IMR-90 (cell line): ENCODE measurements at regions not wholly inside any gene's neighbourhood (a gene's known extent, or its start where the extent isn't known, plus 50 kb on each side); places are given as distances from the start of the nearest gene placed in this dataset.

Experiments
- ATAC-seq: fragments of 200-7000 bp; cut with Tn5 transposase; 2 replicates; pipeline ENCODE4 v1.9.1; 2020; ENCODE audit warnings: low read depth, mild to moderate bottlenecking, moderate library complexity
- BruUV-seq: library from RNA; stranded (reverse); fragments of 400-500 nt; replicated peaks from 2 replicates; lab custom pipeline; 2021; lab: Mats Ljungman, UMichigan
- CTCF ChIA-PET: fragments of 300-600 bp; formaldehyde crosslinking; extraction: SDS; loops from one replicate; lab custom pipeline; 2021; ENCODE audit warnings: antibody characterized with exemption; lab: Yijun Ruan, JAX
- POLR2A ChIA-PET: fragments of 300-600 bp; sonication (Branson Sonifier 250); formaldehyde crosslinking; loops from one replicate; lab custom pipeline; 2022; ENCODE audit warnings: antibody characterized with exemption; ENCODE audit not compliant: unreplicated experiment; lab: Charles Lee
- DNase-seq: peaks from one replicate; pipeline ENCODE4 v3.0.0; 2013
- H2AFZ ChIP-seq: replicated peaks from 2 replicates; pipeline ENCODE3; 2013; ENCODE audit warnings: low read length, mild to moderate bottlenecking; ENCODE audit not compliant: poor library complexity
- H2AK5ac ChIP-seq: 2 replicates; pipeline ENCODE4 v1.6.1; 2013; ENCODE audit warnings: low read depth, low read length, inconsistent platforms
- H2AK9ac ChIP-seq: replicated peaks from 2 replicates; pipeline ENCODE3; 2013; ENCODE audit warnings: mild to moderate bottlenecking, low read depth, low read length, moderate library complexity; ENCODE audit not compliant: poor library complexity
- H2BK120ac ChIP-seq: 2 replicates; pipeline ENCODE4 v1.6.1; 2013; ENCODE audit warnings: low read depth, low read length, inconsistent platforms
- H2BK15ac ChIP-seq: 3 replicates; pipeline ENCODE4 v1.6.1; 2013; ENCODE audit warnings: low read depth, low read length, inconsistent platforms
- H2BK20ac ChIP-seq: 2 replicates; pipeline ENCODE4 v1.6.1; 2013; ENCODE audit warnings: low read depth, mild to moderate bottlenecking, inconsistent platforms, low read length, moderate library complexity
- H2BK5ac ChIP-seq: 2 replicates; pipeline ENCODE4 v1.6.1; 2013; ENCODE audit warnings: mild to moderate bottlenecking, low read depth, low read length, inconsistent platforms; ENCODE audit not compliant: poor library complexity, severe bottlenecking
- H3K14ac ChIP-seq: replicated peaks from 2 replicates; pipeline ENCODE4 v1.6.1; 2013; ENCODE audit warnings: low read depth, low read length, inconsistent platforms
- H3K18ac ChIP-seq: 2 replicates; pipeline ENCODE4 v1.6.1; 2013; ENCODE audit warnings: low read depth, low read length, control low read depth
- H3K23ac ChIP-seq: 2 replicates; pipeline ENCODE4 v1.6.1; 2013; ENCODE audit warnings: low read depth, low read length, inconsistent platforms
- H3K27ac ChIP-seq: 2 replicates; pipeline ENCODE4 v1.5.1; 2013; ENCODE audit warnings: mild to moderate bottlenecking, control low read depth, low read length; ENCODE audit not compliant: insufficient read depth
- H3K27me3 ChIP-seq: 2 replicates; pipeline ENCODE4 v1.6.1; 2013; ENCODE audit warnings: low read length; ENCODE audit not compliant: control insufficient read depth, insufficient read depth
- H3K36me3 ChIP-seq: 2 replicates; pipeline ENCODE4 v1.6.1; 2013; ENCODE audit warnings: low read length, mixed read lengths; ENCODE audit not compliant: control insufficient read depth, insufficient read depth
- H3K4ac ChIP-seq: 2 replicates; pipeline ENCODE4 v1.6.1; 2013; ENCODE audit warnings: low read depth, low read length, inconsistent platforms
- H3K4me1 ChIP-seq: 2 replicates; pipeline ENCODE4 v1.6.1; 2013; ENCODE audit warnings: low read length, mixed read lengths; ENCODE audit not compliant: control insufficient read depth, insufficient read depth
- H3K4me2 ChIP-seq: 2 replicates; pipeline ENCODE4 v1.6.1; 2013; ENCODE audit warnings: low read depth, mild to moderate bottlenecking, control low read depth, low read length, moderate library complexity
- H3K4me3 ChIP-seq: 2 replicates; pipeline ENCODE4 v1.5.1; 2013; ENCODE audit warnings: low read depth, mild to moderate bottlenecking, control low read depth, low read length, moderate library complexity; ENCODE audit not compliant: insufficient read depth
- H3K56ac ChIP-seq: 2 replicates; pipeline ENCODE4 v1.6.1; 2013; ENCODE audit warnings: low read length, inconsistent platforms; ENCODE audit not compliant: insufficient read depth; ENCODE audit errors: extremely low read depth
- H3K79me1 ChIP-seq, 2 experiments: 2 replicates each; pipeline ENCODE4 v1.6.1; 2013; ENCODE audit warnings: low read length in 2 of 2, inconsistent platforms in 1 of 2, low read depth in 1 of 2
- H3K9ac ChIP-seq: 2 replicates; pipeline ENCODE4 v1.6.1; 2013; ENCODE audit warnings: low read depth, low read length, control low read depth
- H3K9me1 ChIP-seq: 2 replicates; pipeline ENCODE4 v1.6.1; 2013; ENCODE audit warnings: low read length, inconsistent platforms; ENCODE audit not compliant: insufficient read depth
- H3K9me3 ChIP-seq: 2 replicates; pipeline ENCODE4 v1.6.1; 2013; ENCODE audit warnings: low read length; ENCODE audit not compliant: control insufficient read depth, insufficient read depth
- H4K20me1 ChIP-seq: 2 replicates; pipeline ENCODE4 v1.6.1; 2013; ENCODE audit warnings: low read length, inconsistent platforms; ENCODE audit not compliant: insufficient read depth
- H4K5ac ChIP-seq: 2 replicates; pipeline ENCODE4 v1.6.1; 2013; ENCODE audit warnings: mild to moderate bottlenecking, low read depth, low read length, control low read depth
- H4K8ac ChIP-seq, 2 experiments: 2 replicates each; pipeline ENCODE4 v1.6.1; 2013; ENCODE audit warnings: low read depth in 2 of 2, low read length in 2 of 2, control low read depth in 1 of 2, inconsistent platforms in 1 of 2
- H4K91ac ChIP-seq: 2 replicates; pipeline ENCODE4 v1.6.1; 2013; ENCODE audit warnings: low read depth, low read length, inconsistent platforms; ENCODE audit not compliant: insufficient read depth
- CEBPB ChIP-seq: IDR thresholded peaks from 2 replicates; pipeline ENCODE4 v1.6.1; 2012; ENCODE audit warnings: low read depth, low read length, improper control_type of control experiment
- CHD1 ChIP-seq: IDR thresholded peaks from 2 replicates; pipeline ENCODE4 v1.6.1; 2012; ENCODE audit warnings: low read depth, low read length, improper control_type of control experiment
- FOS ChIP-seq: fragments of 150-350 bp; IDR thresholded peaks from 2 replicates; pipeline ENCODE4 v1.6.1; 2016; ENCODE audit warnings: low read depth, low read length
- MAFK ChIP-seq: IDR thresholded peaks from 2 replicates; pipeline ENCODE4 v1.6.1; 2012; ENCODE audit warnings: low read depth, low read length, improper control_type of control experiment
- MAZ ChIP-seq: IDR thresholded peaks from 2 replicates; pipeline ENCODE4 v1.6.1; 2012; ENCODE audit warnings: low read depth, mild to moderate bottlenecking, low read length, improper control_type of control experiment, moderate library complexity, borderline replicate concordance
- NFE2L2 ChIP-seq: fragments of 150-350 bp; IDR thresholded peaks from 2 replicates; pipeline ENCODE4 v1.6.1; 2016; ENCODE audit warnings: low read depth, mild to moderate bottlenecking, low read length
- RAD21 ChIP-seq: IDR thresholded peaks from 2 replicates; pipeline ENCODE4 v1.6.1; 2012; ENCODE audit warnings: low read length, improper control_type of control experiment
- RCOR1 ChIP-seq: IDR thresholded peaks from 2 replicates; pipeline ENCODE4 v1.6.1; 2012; ENCODE audit warnings: mild to moderate bottlenecking, low read length, improper control_type of control experiment; ENCODE audit not compliant: insufficient replicate concordance
- RFX5 ChIP-seq: IDR thresholded peaks from 2 replicates; pipeline ENCODE4 v1.8.0; 2012; ENCODE audit warnings: low read depth, mild to moderate bottlenecking, low read length, moderate library complexity
- WGBS, 2 experiments: methylation state at CpG; one replicate each; pipeline versions ENCODE4 v1.1.5 to v1.1.7; 2013; ENCODE audit warnings: missing lambda C conversion rate in 2 of 2; ENCODE audit not compliant: insufficient read length in 1 of 2; ENCODE audit errors: extremely low coverage in 2 of 2; 5-methylcytosine and 5-hydroxymethylcytosine counted together
- dilution Hi-C: fragments of 300-500 bp; cut with HindIII; formaldehyde crosslinking; loops from one replicate; pipeline ENCODE4 v1.14.3; 2018; ENCODE audit warnings: low sequenced_read_pairs; ENCODE audit not compliant: unreplicated experiment
- in situ Hi-C: fragments of 300-500 bp; cut with MboI; formaldehyde crosslinking; loops from 3 replicates; pipeline ENCODE4 v1.14.3; 2019; ENCODE audit warnings: low sequenced_read_pairs, inconsistent platforms, mixed read lengths
- intact Hi-C: fragments of 100-400 bp; cut with micrococcal nuclease; formaldehyde crosslinking; loops from 2 replicates; pipeline ENCODE4 v1.10.0; 2022
- TF ChIP-seq, protein P1 (sequence below): fragments of 150-350 bp; IDR thresholded peaks from 2 replicates; pipeline ENCODE4 v1.6.1; 2017; ENCODE audit warnings: mild to moderate bottlenecking, antibody characterized with exemption, low read length, low read depth
- TF ChIP-seq, protein P2 (sequence below): conservative IDR thresholded peaks from 2 replicates; pipeline ENCODE4 v1.5.1; 2012; ENCODE audit warnings: mild to moderate bottlenecking, low read depth, low read length, improper control_type of control experiment

DNA sequence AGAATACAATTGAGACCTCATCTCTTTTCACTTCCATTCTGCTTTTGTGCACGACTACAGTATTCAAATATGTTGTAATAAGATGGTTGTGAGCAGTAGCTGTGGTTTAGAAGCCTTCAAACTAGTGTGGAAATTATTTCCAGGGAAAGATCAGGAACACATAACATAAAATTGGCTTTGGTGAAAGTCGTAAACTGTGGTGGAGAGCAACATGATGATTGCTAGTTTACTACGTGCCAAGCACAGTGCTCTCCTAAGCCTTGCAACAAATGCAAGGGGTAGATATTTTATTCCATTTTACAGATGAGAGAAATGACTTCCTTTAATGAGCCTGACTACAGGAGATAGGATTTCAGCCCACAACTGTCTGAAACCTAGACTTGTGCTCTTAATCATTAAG is 172.4 kb upstream of the LMNTD1 start:
- no peaks in the 10 kb centered on the region for H3K27me3 ChIP-seq
- 100% methylated on average over 1 of the region's 3 CpGs; no CpG with 5 or more reads in 1 of the 2 experiments for WGBS, 2 experiments
- H3K4me3 ChIP-seq, result no peak overlapping the region
- no peaks in the 10 kb centered on the region for H3K36me3 ChIP-seq
- no peaks in the 10 kb centered on the region for H3K9me1 ChIP-seq
- no peak overlapping the region for H3K4ac ChIP-seq
- no peak overlapping the region for H2AK9ac ChIP-seq
- H3K9me3 ChIP-seq, result no peaks in the 10 kb centered on the region
- H2AK5ac ChIP-seq, result no peak overlapping the region
- intact Hi-C loops, result no loop called here
- H2BK5ac ChIP-seq, result no peak overlapping the region
- H4K91ac ChIP-seq, result no peak overlapping the region
- no peaks in the 10 kb centered on the region; the same call in 1 of the 2 replicates for H3K4me1 ChIP-seq
- no peak for ATAC-seq
- no peak overlapping the region for H3K23ac ChIP-seq
- H2BK120ac ChIP-seq, result no peak overlapping the region
- CTCF ChIA-PET, result no interaction called here
- no peak overlapping the region for H3K14ac ChIP-seq
- BruUV-seq, result no TSS peak
- no peaks in the 10 kb centered on the region for H4K20me1 ChIP-seq
- no peak overlapping the region for H4K5ac ChIP-seq
- H3K56ac ChIP-seq, result no peak overlapping the region
- H4K8ac ChIP-seq, result no peak overlapping the region
- H3K9ac ChIP-seq, result no peak overlapping the region
- TF ChIP-seq RFX5, result no peak
- TF ChIP-seq CHD1, result no peak
- no peak for TF ChIP-seq FOS
- TF ChIP-seq MAZ, result no peak
- TF ChIP-seq RCOR1, result no peak
- TF ChIP-seq CEBPB, result no peak
- no peak for TF ChIP-seq RAD21
- TF ChIP-seq, protein P1, sequence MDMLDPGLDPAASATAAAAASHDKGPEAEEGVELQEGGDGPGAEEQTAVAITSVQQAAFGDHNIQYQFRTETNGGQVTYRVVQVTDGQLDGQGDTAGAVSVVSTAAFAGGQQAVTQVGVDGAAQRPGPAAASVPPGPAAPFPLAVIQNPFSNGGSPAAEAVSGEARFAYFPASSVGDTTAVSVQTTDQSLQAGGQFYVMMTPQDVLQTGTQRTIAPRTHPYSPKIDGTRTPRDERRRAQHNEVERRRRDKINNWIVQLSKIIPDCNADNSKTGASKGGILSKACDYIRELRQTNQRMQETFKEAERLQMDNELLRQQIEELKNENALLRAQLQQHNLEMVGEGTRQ, result no peak
- TF ChIP-seq MAFK, result no peak
- TF ChIP-seq, protein P2, sequence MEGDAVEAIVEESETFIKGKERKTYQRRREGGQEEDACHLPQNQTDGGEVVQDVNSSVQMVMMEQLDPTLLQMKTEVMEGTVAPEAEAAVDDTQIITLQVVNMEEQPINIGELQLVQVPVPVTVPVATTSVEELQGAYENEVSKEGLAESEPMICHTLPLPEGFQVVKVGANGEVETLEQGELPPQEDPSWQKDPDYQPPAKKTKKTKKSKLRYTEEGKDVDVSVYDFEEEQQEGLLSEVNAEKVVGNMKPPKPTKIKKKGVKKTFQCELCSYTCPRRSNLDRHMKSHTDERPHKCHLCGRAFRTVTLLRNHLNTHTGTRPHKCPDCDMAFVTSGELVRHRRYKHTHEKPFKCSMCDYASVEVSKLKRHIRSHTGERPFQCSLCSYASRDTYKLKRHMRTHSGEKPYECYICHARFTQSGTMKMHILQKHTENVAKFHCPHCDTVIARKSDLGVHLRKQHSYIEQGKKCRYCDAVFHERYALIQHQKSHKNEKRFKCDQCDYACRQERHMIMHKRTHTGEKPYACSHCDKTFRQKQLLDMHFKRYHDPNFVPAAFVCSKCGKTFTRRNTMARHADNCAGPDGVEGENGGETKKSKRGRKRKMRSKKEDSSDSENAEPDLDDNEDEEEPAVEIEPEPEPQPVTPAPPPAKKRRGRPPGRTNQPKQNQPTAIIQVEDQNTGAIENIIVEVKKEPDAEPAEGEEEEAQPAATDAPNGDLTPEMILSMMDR, result no peak
- TF ChIP-seq NFE2L2, result no peak
- no peak overlapping the region for H2BK15ac ChIP-seq
- POLR2A ChIA-PET, result no interaction called here
- no peak overlapping the region for H2BK20ac ChIP-seq
- in situ Hi-C loops, result no loop called here
- no peak overlapping the region for H2AFZ ChIP-seq
- dilution Hi-C loops, result no loop called here
- H3K4me2 ChIP-seq, result no peak overlapping the region
- H3K79me1 ChIP-seq, result no peaks in the 10 kb centered on the region
- H3K27ac ChIP-seq, result no peak overlapping the region
- DNase-seq, result no peak
- H3K18ac ChIP-seq, result no peak overlapping the region
